ENCODE measurements at regions not wholly inside any gene's neighbourhood (a gene's known extent, or its start where the extent isn't known, plus 50 kb on each side); places are given as distances from the start of the nearest gene placed in this dataset.

DNA sequence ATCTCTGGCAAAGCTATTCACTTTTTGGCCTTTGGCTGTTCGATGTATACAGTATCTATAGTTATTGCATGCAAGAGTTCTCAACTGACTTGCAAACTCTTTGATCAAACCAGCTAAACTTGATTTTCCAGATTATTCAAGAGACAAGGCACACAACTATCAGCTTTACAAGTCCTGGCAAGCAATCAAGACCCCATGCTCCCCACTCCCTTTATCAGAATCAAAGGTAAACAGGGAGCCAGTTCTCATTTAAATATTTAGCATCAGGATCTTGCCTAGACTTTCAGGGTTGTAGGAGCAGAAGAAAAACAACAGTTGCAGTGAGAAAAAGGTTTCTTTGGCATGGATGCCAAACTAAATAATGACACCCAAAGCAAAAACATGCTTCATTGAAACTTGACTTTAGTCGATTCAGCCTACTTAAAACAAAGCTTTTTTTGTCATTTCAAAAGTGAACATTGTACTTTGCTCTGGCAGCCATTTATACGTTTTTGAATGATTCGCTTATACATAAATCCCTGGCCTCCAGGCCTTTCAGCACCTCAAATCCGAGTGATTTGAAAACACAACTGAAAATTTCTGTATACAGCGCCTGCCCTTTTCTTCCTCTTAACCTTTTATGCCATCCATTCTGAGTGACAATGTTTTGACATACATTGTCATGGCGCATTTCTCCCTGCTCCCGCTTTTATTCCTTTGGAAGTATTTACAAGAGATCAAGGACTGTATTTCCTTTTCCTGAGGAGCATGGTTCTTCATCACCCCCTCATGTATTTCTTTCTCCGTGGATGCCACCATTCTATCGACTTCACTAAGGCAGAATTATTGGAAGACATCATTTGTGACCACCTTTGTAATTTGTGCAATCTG, 340.8 kb downstream of the KLF5 start:
- Mint-ChIP-seq H3K36me3 (no peaks in the 10 kb centered on the region), H3K27me3 (ENCODE audit: low read depth in 3 of 3) (peaks cover 0 to 2% (median 0%) of the 10 kb centered on the region in 3 donors), H3K4me1 (no peaks in the 10 kb centered on the region), H3K9me3 (peaks cover 0 to 11% (median 2%) of the 10 kb centered on the region in 7 donors), H3K27ac (no peak overlapping the region), H3K4me3 (no peak overlapping the region)
- intact Hi-C loops (cut with micrococcal nuclease), result no loop called here
- H3K4me3 ChIP-seq (replicated peaks in 1 of 3; ENCODE audit: low read depth in 2 of 3, low read length in 3 of 3), result no peak overlapping the region
- DNase-seq, result no peak
- TF ChIP-seq, protein P1, sequence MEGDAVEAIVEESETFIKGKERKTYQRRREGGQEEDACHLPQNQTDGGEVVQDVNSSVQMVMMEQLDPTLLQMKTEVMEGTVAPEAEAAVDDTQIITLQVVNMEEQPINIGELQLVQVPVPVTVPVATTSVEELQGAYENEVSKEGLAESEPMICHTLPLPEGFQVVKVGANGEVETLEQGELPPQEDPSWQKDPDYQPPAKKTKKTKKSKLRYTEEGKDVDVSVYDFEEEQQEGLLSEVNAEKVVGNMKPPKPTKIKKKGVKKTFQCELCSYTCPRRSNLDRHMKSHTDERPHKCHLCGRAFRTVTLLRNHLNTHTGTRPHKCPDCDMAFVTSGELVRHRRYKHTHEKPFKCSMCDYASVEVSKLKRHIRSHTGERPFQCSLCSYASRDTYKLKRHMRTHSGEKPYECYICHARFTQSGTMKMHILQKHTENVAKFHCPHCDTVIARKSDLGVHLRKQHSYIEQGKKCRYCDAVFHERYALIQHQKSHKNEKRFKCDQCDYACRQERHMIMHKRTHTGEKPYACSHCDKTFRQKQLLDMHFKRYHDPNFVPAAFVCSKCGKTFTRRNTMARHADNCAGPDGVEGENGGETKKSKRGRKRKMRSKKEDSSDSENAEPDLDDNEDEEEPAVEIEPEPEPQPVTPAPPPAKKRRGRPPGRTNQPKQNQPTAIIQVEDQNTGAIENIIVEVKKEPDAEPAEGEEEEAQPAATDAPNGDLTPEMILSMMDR (IDR thresholded peaks at IDR 0.05), result no peak
- H2AFZ ChIP-seq (ENCODE audit: insufficient read depth, low read depth, low read length, poor library complexity, severe bottlenecking), result no peak overlapping the region
- no peaks in the 10 kb centered on the region for H3K79me2 ChIP-seq (ENCODE audit: insufficient read depth, low read length)
- WGBS (ENCODE audit: insufficient coverage), result 97% methylated on average over 5 of the region's 10 CpGs
- H3K4me1 ChIP-seq (ENCODE audit: control insufficient read depth in 1 of 2, insufficient read depth in 2 of 2, low read length in 2 of 2), result no peaks in the 10 kb centered on the region
- no peaks in the 10 kb centered on the region for H3K9me3 ChIP-seq (replicated peaks in 1 of 2; ENCODE audit: control insufficient read depth in 1 of 2, insufficient read depth in 1 of 2, low read length in 2 of 2)
- no peaks in the 10 kb centered on the region for H4K20me1 ChIP-seq (ENCODE audit: insufficient read depth, low read length)
- no peak overlapping the region for H3K9ac ChIP-seq (ENCODE audit: insufficient read depth, low read length, poor library complexity, severe bottlenecking)
- no peaks in the 10 kb centered on the region for H3K36me3 ChIP-seq (replicated peaks in 1 of 2; ENCODE audit: control insufficient read depth in 1 of 2, insufficient read depth in 2 of 2, low read length in 2 of 2)
- no peak overlapping the region for H3K27ac ChIP-seq (ENCODE audit: low read depth in 1 of 2, low read length in 2 of 2)
- no peaks in the 10 kb centered on the region for H3K27me3 ChIP-seq (ENCODE audit: control insufficient read depth in 2 of 2, insufficient read depth in 2 of 2, low read length in 2 of 2)
- no peak overlapping the region for H3K4me2 ChIP-seq (replicated peaks; ENCODE audit: extremely low read depth, low read length, poor library complexity, severe bottlenecking)

- H3K27ac ChIP-seq (ENCODE audit: low read depth in 1 of 2, low read length in 2 of 2), result no peak overlapping the region
- H3K4me3 ChIP-seq (replicated peaks in 1 of 3; ENCODE audit: low read depth in 2 of 3, low read length in 3 of 3), result no peak overlapping the region
- no peaks in the 10 kb centered on the region for H3K36me3 ChIP-seq (replicated peaks in 1 of 2; ENCODE audit: control insufficient read depth in 1 of 2, insufficient read depth in 2 of 2, low read length in 2 of 2)
- H3K4me2 ChIP-seq (replicated peaks; ENCODE audit: extremely low read depth, low read length, poor library complexity, severe bottlenecking), result no peak overlapping the region
- WGBS (ENCODE audit: insufficient coverage), result 66% methylated on average over 5 of the region's 8 CpGs
- H3K27me3 Mint-ChIP-seq (ENCODE audit: low read depth in 3 of 3), result peaks cover 0 to 2% (median 0%) of the 10 kb centered on the region in 3 donors
- no peaks in the 10 kb centered on the region for H3K36me3 Mint-ChIP-seq
- DNase-seq, result no peak
- no peaks in the 10 kb centered on the region for H3K4me1 Mint-ChIP-seq
- no peaks in the 10 kb centered on the region for H3K27me3 ChIP-seq (ENCODE audit: control insufficient read depth in 2 of 2, insufficient read depth in 2 of 2, low read length in 2 of 2)
- no peak overlapping the region for H2AFZ ChIP-seq (ENCODE audit: insufficient read depth, low read depth, low read length, poor library complexity, severe bottlenecking)
- no peak overlapping the region for H3K4me3 Mint-ChIP-seq
- H3K9me3 ChIP-seq (replicated peaks in 1 of 2; ENCODE audit: control insufficient read depth in 1 of 2, insufficient read depth in 1 of 2, low read length in 2 of 2), result no peaks in the 10 kb centered on the region
- peak overlapping the region in 1 of 7 donors; percentile 53 for H3K27ac Mint-ChIP-seq
- intact Hi-C loops (cut with micrococcal nuclease), result no loop called here
- H4K20me1 ChIP-seq (ENCODE audit: insufficient read depth, low read length), result no peaks in the 10 kb centered on the region
- TF ChIP-seq, protein P1 (IDR thresholded peaks at IDR 0.05), result no peak
- H3K9ac ChIP-seq (ENCODE audit: insufficient read depth, low read length, poor library complexity, severe bottlenecking), result no peak overlapping the region
- no peaks in the 10 kb centered on the region for H3K79me2 ChIP-seq (ENCODE audit: insufficient read depth, low read length)
- H3K9me3 Mint-ChIP-seq, result peaks cover 0 to 11% (median 2%) of the 10 kb centered on the region in 7 donors
- no peaks in the 10 kb centered on the region for H3K4me1 ChIP-seq (ENCODE audit: control insufficient read depth in 1 of 2, insufficient read depth in 2 of 2, low read length in 2 of 2)
Observed at GRCh38 chr13:73397496-73398305, 338.9 kb downstream of the KLF5 start.

All from CD14-positive monocyte (primary cell).